ENCODE measurements at regions not wholly inside any gene's neighbourhood (a gene's known extent, or its start where the extent isn't known, plus 50 kb on each side); places are given as distances from the start of the nearest gene placed in this dataset.

DNA sequence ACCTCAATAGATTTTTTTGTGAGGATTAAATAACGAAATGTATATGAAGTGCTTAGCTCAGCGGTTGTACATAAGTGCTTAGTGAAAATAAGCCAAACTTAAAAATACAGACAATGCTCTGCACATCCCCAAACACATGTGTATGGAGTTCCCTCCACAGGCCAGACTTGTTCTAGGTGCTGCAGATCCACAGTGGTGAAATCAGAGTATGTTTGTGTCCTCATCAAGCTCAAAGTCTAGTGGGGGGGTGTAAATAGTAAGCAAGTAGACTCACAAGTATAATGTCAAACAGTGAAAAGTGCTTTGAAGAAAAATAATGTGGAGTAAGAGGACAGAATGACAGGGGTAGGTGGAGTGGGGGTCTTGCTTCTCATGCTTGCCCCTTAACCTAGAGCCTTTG, 157.4 kb upstream of the SPRY4 start:
- Histone ChIP-seq H2AFZ (ENCODE audit: low read depth, low read length) (no peak overlapping the region), H4K20me1 (ENCODE audit: insufficient read depth) (no peaks in the 10 kb centered on the region), H3K27me3 (ENCODE audit: insufficient read depth, low read depth, low read length) (peaks cover 3% of the 10 kb centered on the region), H3K27ac (ENCODE audit: low read length) (no peak overlapping the region), H3K9me2 (ENCODE audit: insufficient read depth, low read length) (no peaks in the 10 kb centered on the region), H3K4me2 (ENCODE audit: low read length) (no peak overlapping the region), H3K9me3 (ENCODE audit: low read length) (peaks cover 7% of the 10 kb centered on the region), H3K9ac (ENCODE audit: low read length) (no peak overlapping the region), H3K36me3 (ENCODE audit: insufficient read depth, low read length) (no peaks in the 10 kb centered on the region), H3K4me3 (ENCODE audit: low read length) (no peak overlapping the region), H3F3A (ENCODE audit: insufficient read depth, low read length, poor library complexity, severe bottlenecking) (no peaks in the 10 kb centered on the region), H3K79me2 (replicated peaks; ENCODE audit: insufficient read depth, low read length) (no peaks in the 10 kb centered on the region)
- TF ChIP-seq, protein P1, sequence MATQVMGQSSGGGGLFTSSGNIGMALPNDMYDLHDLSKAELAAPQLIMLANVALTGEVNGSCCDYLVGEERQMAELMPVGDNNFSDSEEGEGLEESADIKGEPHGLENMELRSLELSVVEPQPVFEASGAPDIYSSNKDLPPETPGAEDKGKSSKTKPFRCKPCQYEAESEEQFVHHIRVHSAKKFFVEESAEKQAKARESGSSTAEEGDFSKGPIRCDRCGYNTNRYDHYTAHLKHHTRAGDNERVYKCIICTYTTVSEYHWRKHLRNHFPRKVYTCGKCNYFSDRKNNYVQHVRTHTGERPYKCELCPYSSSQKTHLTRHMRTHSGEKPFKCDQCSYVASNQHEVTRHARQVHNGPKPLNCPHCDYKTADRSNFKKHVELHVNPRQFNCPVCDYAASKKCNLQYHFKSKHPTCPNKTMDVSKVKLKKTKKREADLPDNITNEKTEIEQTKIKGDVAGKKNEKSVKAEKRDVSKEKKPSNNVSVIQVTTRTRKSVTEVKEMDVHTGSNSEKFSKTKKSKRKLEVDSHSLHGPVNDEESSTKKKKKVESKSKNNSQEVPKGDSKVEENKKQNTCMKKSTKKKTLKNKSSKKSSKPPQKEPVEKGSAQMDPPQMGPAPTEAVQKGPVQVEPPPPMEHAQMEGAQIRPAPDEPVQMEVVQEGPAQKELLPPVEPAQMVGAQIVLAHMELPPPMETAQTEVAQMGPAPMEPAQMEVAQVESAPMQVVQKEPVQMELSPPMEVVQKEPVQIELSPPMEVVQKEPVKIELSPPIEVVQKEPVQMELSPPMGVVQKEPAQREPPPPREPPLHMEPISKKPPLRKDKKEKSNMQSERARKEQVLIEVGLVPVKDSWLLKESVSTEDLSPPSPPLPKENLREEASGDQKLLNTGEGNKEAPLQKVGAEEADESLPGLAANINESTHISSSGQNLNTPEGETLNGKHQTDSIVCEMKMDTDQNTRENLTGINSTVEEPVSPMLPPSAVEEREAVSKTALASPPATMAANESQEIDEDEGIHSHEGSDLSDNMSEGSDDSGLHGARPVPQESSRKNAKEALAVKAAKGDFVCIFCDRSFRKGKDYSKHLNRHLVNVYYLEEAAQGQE (IDR thresholded peaks at IDR 0.05; ENCODE audit: borderline replicate concordance): no peak
- TF ChIP-seq EZH2 (IDR thresholded peaks at IDR 0.05; ENCODE audit: borderline replicate concordance, insufficient read depth, low read length, poor library complexity, severe bottlenecking) (no peak), CTCF (IDR thresholded peaks at IDR 0.05; ENCODE audit: poor library complexity, severe bottlenecking) (no peak), TAF1 (IDR thresholded peaks at IDR 0.05; ENCODE audit: low read depth) (no peak), RAD21 (conservative IDR thresholded peaks at IDR 0.05) (no peak), POLR2AphosphoS5 (IDR thresholded peaks at IDR 0.05) (no peak), SMC3 (conservative IDR thresholded peaks at IDR 0.05; ENCODE audit: poor library complexity) (no peak), MXI1 (conservative IDR thresholded peaks at IDR 0.05; ENCODE audit: poor library complexity, severe bottlenecking) (no peak), EP300 (conservative IDR thresholded peaks at IDR 0.05; ENCODE audit: poor library complexity, severe bottlenecking) (no peak)

DNA sequence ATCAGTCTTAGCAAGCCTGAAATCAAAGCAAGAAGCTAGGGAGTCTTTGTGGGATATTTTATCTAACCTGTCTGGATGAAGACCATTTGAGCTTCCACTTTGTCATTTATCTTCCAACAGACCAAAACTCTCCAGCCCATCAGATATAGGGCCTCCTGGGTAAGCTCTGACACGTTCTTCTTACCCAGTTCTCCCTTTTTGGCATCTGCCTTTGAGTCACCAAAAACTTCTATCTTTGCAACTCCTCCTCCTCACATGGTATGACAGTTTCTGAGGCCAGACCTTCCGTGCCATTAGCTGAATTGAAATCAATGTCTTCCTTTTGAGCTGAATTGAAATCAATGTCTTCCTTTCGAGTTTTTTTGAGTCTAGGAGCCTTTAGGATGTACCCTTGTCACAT, 156.6 kb upstream of the SPRY4 start:
- no peak overlapping the region for H3K4me3 ChIP-seq (ENCODE audit: low read length)
- H2AFZ ChIP-seq (ENCODE audit: low read depth, low read length): no peak overlapping the region
- no peak overlapping the region for H3K9ac ChIP-seq (ENCODE audit: low read length)
- no peaks in the 10 kb centered on the region for H4K20me1 ChIP-seq (ENCODE audit: insufficient read depth)
- peaks cover 3% of the 10 kb centered on the region for H3K27me3 ChIP-seq (ENCODE audit: insufficient read depth, low read depth, low read length)
- H3K9me3 ChIP-seq (ENCODE audit: low read length): peaks cover 7% of the 10 kb centered on the region
- H3F3A ChIP-seq (ENCODE audit: insufficient read depth, low read length, poor library complexity, severe bottlenecking): no peaks in the 10 kb centered on the region
- H3K4me2 ChIP-seq (ENCODE audit: low read length): no peak overlapping the region
- H3K27ac ChIP-seq (ENCODE audit: low read length): no peak overlapping the region
- no peaks in the 10 kb centered on the region for H3K9me2 ChIP-seq (ENCODE audit: insufficient read depth, low read length)
- no peaks in the 10 kb centered on the region for H3K36me3 ChIP-seq (ENCODE audit: insufficient read depth, low read length)
- TF ChIP-seq POLR2AphosphoS5 (IDR thresholded peaks at IDR 0.05): no peak
- TF ChIP-seq MXI1 (conservative IDR thresholded peaks at IDR 0.05; ENCODE audit: poor library complexity, severe bottlenecking): no peak
- TF ChIP-seq EZH2 (IDR thresholded peaks at IDR 0.05; ENCODE audit: borderline replicate concordance, insufficient read depth, low read length, poor library complexity, severe bottlenecking): no peak
- TF ChIP-seq TAF1 (IDR thresholded peaks at IDR 0.05; ENCODE audit: low read depth): no peak
- TF ChIP-seq CTCF (IDR thresholded peaks at IDR 0.05; ENCODE audit: poor library complexity, severe bottlenecking): no peak
- no peak for TF ChIP-seq EP300 (conservative IDR thresholded peaks at IDR 0.05; ENCODE audit: poor library complexity, severe bottlenecking)
- no peak for TF ChIP-seq RAD21 (conservative IDR thresholded peaks at IDR 0.05)
- TF ChIP-seq, protein P1 (IDR thresholded peaks at IDR 0.05; ENCODE audit: borderline replicate concordance): no peak
- no peak for TF ChIP-seq SMC3 (conservative IDR thresholded peaks at IDR 0.05; ENCODE audit: poor library complexity)
- no peaks in the 10 kb centered on the region for H3K79me2 ChIP-seq (replicated peaks; ENCODE audit: insufficient read depth, low read length)

All from neural cell (in vitro differentiated cells).